Upper lobe of left lung (tissue), 6 donors: ENCODE measurements at regions not wholly inside any gene's neighbourhood (a gene's known extent, or its start where the extent isn't known, plus 50 kb on each side); places are given as distances from the start of the nearest gene placed in this dataset.

Experiments used
- ATAC-seq, 2 donors: fragments of 200-7000 bp; cut with Tn5 transposase; one replicate each; pipeline ENCODE4 v1.9.1; 2022; ENCODE audit warnings: mild to moderate bottlenecking in 2 of 2, moderate library complexity in 2 of 2; ENCODE audit not compliant: low FRiP score in 2 of 2
- DNase-seq, 2 donors: peaks; one replicate each; pipeline ENCODE4 v3.0.0-alpha.2; 2019 to 2020
- H3K27ac ChIP-seq, 4 donors: fragments of 200-600 bp; sonication (generic); one replicate each; pipeline ENCODE4 v1.5.1; 2016 to 2019
- H3K27me3 ChIP-seq, 4 donors: fragments of 200-600 bp; sonication (generic); one replicate each; pipeline ENCODE4 v1.5.1; 2017 to 2019
- H3K36me3 ChIP-seq, 4 donors: fragments of 200-600 bp; sonication (generic); one replicate each; pipeline ENCODE4 v1.5.1; 2016 to 2019
- H3K4me1 ChIP-seq, 4 donors: fragments of 200-600 bp; sonication (generic); one replicate each; pipeline ENCODE4 v1.5.1; 2018 to 2019
- H3K4me3 ChIP-seq, 4 donors: fragments of 200-600 bp; sonication (generic); one replicate each; pipeline ENCODE4 v1.5.1; 2017 to 2019; ENCODE audit warnings: mild to moderate bottlenecking in 2 of 4, moderate library complexity in 1 of 4
- H3K9me3 ChIP-seq, 4 donors: fragments of 200-600 bp; sonication (generic); one replicate each; pipeline ENCODE4 v1.5.1; 2018 to 2019
- CTCF ChIP-seq, 6 experiments: fragments of 450-650 bp in 4 of 6; fragments of 200-600 bp in 2 of 6; sonication (generic) in 2 of 6; IDR thresholded peaks; one replicate each; pipeline ENCODE4 v1.5.1; 2016 to 2019; ENCODE audit warnings: antibody characterized with exemption in 6 of 6
- EP300 ChIP-seq, 4 donors: sonication (generic); formaldehyde crosslinking; IDR thresholded peaks; one replicate each; pipeline ENCODE4 v1.5.1; 2017; ENCODE audit warnings: antibody characterized with exemption in 4 of 4, control low read depth in 2 of 4
- POLR2A ChIP-seq, 4 donors: fragments of 450-650 bp; IDR thresholded peaks; one replicate each; pipeline ENCODE4 v1.5.1; 2016 to 2017; ENCODE audit warnings: antibody characterized with exemption in 4 of 4, mild to moderate bottlenecking in 2 of 4
- POLR2AphosphoS5 ChIP-seq, 2 donors: sonication (generic); formaldehyde crosslinking; IDR thresholded peaks; one replicate each; pipeline ENCODE4 v1.5.1; 2017; ENCODE audit warnings: antibody characterized with exemption in 2 of 2
- WGBS, 2 donors: methylation state at CpG; one replicate each; pipeline ENCODE4 v1.1.5; 2017 to 2018; 5-methylcytosine and 5-hydroxymethylcytosine counted together
- donor health status: DM: no; HTN: no; CAD: no; lungs with moderate emphysema.
- donor health status: DM: no; HTN: yes; CAD: no; lungs with severe emphysema.

GRCh38 chr20:48432494-48432832 lies 395.3 kb downstream of the PREX1 start:
- no peaks in the 10 kb centered on the region for H3K36me3 ChIP-seq
- H3K4me1 ChIP-seq, result no peaks in the 10 kb centered on the region
- H3K27me3 ChIP-seq, result no peaks in the 10 kb centered on the region
- WGBS, 2 donors, result 81% methylated on average over 5 of the region's 5 CpGs
- H3K9me3 ChIP-seq, result no peaks in the 10 kb centered on the region
- DNase-seq (no peak), ATAC-seq (no peak)
- no peak overlapping the region for H3K27ac ChIP-seq
- TF ChIP-seq EP300 (IDR thresholded peaks at IDR 0.05) (no peak), POLR2A (IDR thresholded peaks at IDR 0.05) (no peak), POLR2AphosphoS5 (IDR thresholded peaks at IDR 0.05) (no peak), CTCF (IDR thresholded peaks at IDR 0.05) (no peak)
- no peak overlapping the region for H3K4me3 ChIP-seq

GRCh38 chr20:48431653-48432493 lies 395.9 kb downstream of the PREX1 start:
- H3K36me3 ChIP-seq, result no peaks in the 10 kb centered on the region
- no peaks in the 10 kb centered on the region for H3K4me1 ChIP-seq
- no peak for TF ChIP-seq POLR2A (IDR thresholded peaks at IDR 0.05)
- TF ChIP-seq POLR2AphosphoS5 (IDR thresholded peaks at IDR 0.05), result no peak
- TF ChIP-seq CTCF (IDR thresholded peaks at IDR 0.05), result no peak
- no peak for TF ChIP-seq EP300 (IDR thresholded peaks at IDR 0.05)
- ATAC-seq, result no peak
- no peak overlapping the region for H3K4me3 ChIP-seq
- 68 to 75% methylated on average over 8 to 9 of the region's 9 CpGs for WGBS, 2 donors
- H3K27me3 ChIP-seq, result no peaks in the 10 kb centered on the region
- no peaks in the 10 kb centered on the region for H3K9me3 ChIP-seq
- no peak overlapping the region for H3K27ac ChIP-seq
- no peak for DNase-seq

- WGBS, 2 donors, result 74 to 77% methylated on average over 1 of the region's 1 CpG
- Histone ChIP-seq H3K27ac (no peak overlapping the region), H3K36me3 (no peaks in the 10 kb centered on the region), H3K9me3 (no peaks in the 10 kb centered on the region), H3K4me1 (no peaks in the 10 kb centered on the region), H3K4me3 (no peak overlapping the region), H3K27me3 (no peaks in the 10 kb centered on the region)
- DNase-seq (no peak), ATAC-seq (no peak)
- TF ChIP-seq EP300 (IDR thresholded peaks at IDR 0.05) (no peak), POLR2AphosphoS5 (IDR thresholded peaks at IDR 0.05) (no peak), CTCF (IDR thresholded peaks at IDR 0.05) (no peak), POLR2A (IDR thresholded peaks at IDR 0.05) (no peak)
These were observed 401.2 kb downstream of the PREX1 start for GRCh38 chr20:48426630-48427029.

- no peaks in the 10 kb centered on the region for H3K9me3 ChIP-seq
- no peaks in the 10 kb centered on the region for H3K27me3 ChIP-seq
- no peak for TF ChIP-seq POLR2A (IDR thresholded peaks at IDR 0.05)
- TF ChIP-seq CTCF (IDR thresholded peaks at IDR 0.05), result no peak
- TF ChIP-seq POLR2AphosphoS5 (IDR thresholded peaks at IDR 0.05), result no peak
- no peak for TF ChIP-seq EP300 (IDR thresholded peaks at IDR 0.05)
- 54 to 67% methylated on average over 8 to 9 of the region's 9 CpGs for WGBS, 2 donors
- H3K4me3 ChIP-seq, result no peak overlapping the region
- DNase-seq (peak in 1 of 2 donors; percentile 19), ATAC-seq (no peak)
- no peaks in the 10 kb centered on the region for H3K36me3 ChIP-seq
- H3K4me1 ChIP-seq, result no peaks in the 10 kb centered on the region
- no peak overlapping the region for H3K27ac ChIP-seq
These were observed 401.8 kb downstream of the PREX1 start for GRCh38 chr20:48425817-48426612.
